HS-27A (cell line): ENCODE measurements at regions not wholly inside any gene's neighbourhood (a gene's known extent, or its start where the extent isn't known, plus 50 kb on each side); places are given as distances from the start of the nearest gene placed in this dataset.
"Not testable (repeated sequence)": the region's sequence is repeated elsewhere in the genome, so short reads cannot be mapped to it uniquely, and the experiment has no call there.

ENCODE experiments used
- DNase-seq: peaks from one replicate; pipeline ENCODE4 v3.0.0-alpha.2; 2012; ENCODE audit warnings: low read depth, missing footprints

- DNase-seq, result no peak
Measured at GRCh38 chr5:1748271-1748670, 51.4 kb downstream of the MRPL36 start.

- no peak for DNase-seq
Measured at GRCh38 chr5:1747803-1748085, 51.9 kb downstream of the MRPL36 start.

- DNase-seq, result no peak
Measured at GRCh38 chr5:1747079-1747802, 52.4 kb downstream of the MRPL36 start.

GRCh38 chr5:1746371-1747078 lies 53.1 kb downstream of the MRPL36 start:
- DNase-seq, result no peak

GRCh38 chr5:1745796-1746370 lies 53.8 kb downstream of the MRPL36 start:
- DNase-seq, result no peak

- DNase-seq, result no peak
Measured at GRCh38 chr5:1745123-1745795, 54.4 kb downstream of the MRPL36 start.

- no peak for DNase-seq
Measured at GRCh38 chr5:1744393-1745122, 55.1 kb downstream of the MRPL36 start.

GRCh38 chr5:1743769-1744085 lies 55.9 kb downstream of the MRPL36 start:
- DNase-seq, result no peak

GRCh38 chr5:1743061-1743768 lies 56.4 kb downstream of the MRPL36 start:
- DNase-seq, result no peak

- DNase-seq, result no peak
Measured at GRCh38 chr5:1737790-1738405, 61.7 kb downstream of the MRPL36 start.

GRCh38 chr5:1736889-1737711 lies 62.5 kb downstream of the MRPL36 start:
- no peak for DNase-seq

GRCh38 chr5:1736065-1736464 lies 63.6 kb downstream of the MRPL36 start:
- no peak for DNase-seq

GRCh38 chr5:1735320-1735970 lies 64.2 kb downstream of the MRPL36 start:
- no peak for DNase-seq

GRCh38 chr5:1734908-1735289 lies 64.7 kb downstream of the MRPL36 start:
- no peak for DNase-seq

GRCh38 chr5:1734271-1734907 lies 65.2 kb downstream of the MRPL36 start:
- DNase-seq, result no peak

- DNase-seq, result no peak
Measured at GRCh38 chr5:1733369-1733768, 66.3 kb downstream of the MRPL36 start.

GRCh38 chr5:1732945-1733344 lies 66.7 kb downstream of the MRPL36 start:
- DNase-seq, result no peak

- no peak for DNase-seq
Measured at GRCh38 chr5:1732238-1732941, 67.2 kb downstream of the MRPL36 start.

GRCh38 chr5:1731855-1732237 lies 67.8 kb downstream of the MRPL36 start:
- DNase-seq, result not testable (repeated sequence)
